NCI-H1930 (cell line): ENCODE measurements at regions not wholly inside any gene's neighbourhood (a gene's known extent, or its start where the extent isn't known, plus 50 kb on each side); places are given as distances from the start of the nearest gene placed in this dataset.
"Not testable (repeated sequence)": the region's sequence is repeated elsewhere in the genome, so short reads cannot be mapped to it uniquely, and the experiment has no call there.

Experiments
- DNase-seq, 2 experiments: peaks; one replicate each; lab custom pipeline; 2025; lab: John Stamatoyannopoulos, UW

GRCh38 chr21:25240974-25241373 is 366.3 kb downstream of the MRPL39 start:
- DNase-seq: no peak

GRCh38 chr21:25234857-25235801 is 372.2 kb downstream of the MRPL39 start:
- DNase-seq: no peak

- DNase-seq: no peak
Observed at GRCh38 chr21:25220954-25221353, 386.3 kb downstream of the MRPL39 start.

- no peak for DNase-seq
Observed at GRCh38 chr21:25220169-25220568, 387.1 kb downstream of the MRPL39 start.

GRCh38 chr21:25215698-25216384 is 391.4 kb downstream of the MRPL39 start:
- no peak for DNase-seq

GRCh38 chr21:25214676-25215075 is 392.6 kb downstream of the MRPL39 start:
- DNase-seq: no peak

- DNase-seq: no peak
Observed at GRCh38 chr21:25199944-25200343, 407.3 kb downstream of the MRPL39 start.

GRCh38 chr21:25191141-25191540 is 416.1 kb downstream of the MRPL39 start:
- no peak for DNase-seq

- DNase-seq: no peak
Observed at GRCh38 chr21:25189497-25189896, 417.8 kb downstream of the MRPL39 start.

- no peak for DNase-seq
Observed at GRCh38 chr21:25188677-25189079, 418.6 kb downstream of the MRPL39 start.

- DNase-seq: no peak
Observed at GRCh38 chr21:25186273-25186672, 421.0 kb downstream of the MRPL39 start.

DNA sequence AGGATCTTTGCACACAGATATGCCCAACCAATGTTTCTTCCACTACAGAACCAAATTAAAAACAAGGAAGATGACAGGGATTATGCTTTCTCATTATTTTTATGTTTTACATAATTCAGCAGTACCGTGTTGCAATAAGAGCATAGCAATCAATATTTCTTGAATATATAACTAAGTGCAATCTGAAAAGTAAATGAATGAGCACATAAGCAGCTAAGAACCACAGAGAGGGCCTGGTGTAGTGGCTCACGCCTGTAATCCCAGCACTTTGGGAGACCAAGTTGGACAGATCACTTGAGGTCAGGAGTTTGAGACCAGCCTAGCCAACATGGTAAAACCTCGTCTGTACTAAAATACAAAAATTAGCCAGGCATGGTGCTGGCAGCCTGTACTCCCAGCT is 423.7 kb downstream of the MRPL39 start:
- no peak for DNase-seq

GRCh38 chr21:25181690-25182089 is 425.6 kb downstream of the MRPL39 start:
- DNase-seq: not testable (repeated sequence)

GRCh38 chr21:25179116-25179515 is 428.2 kb downstream of the MRPL39 start:
- DNase-seq: no peak

- DNase-seq: no peak
Observed at GRCh38 chr21:25176637-25177412, 430.5 kb downstream of the MRPL39 start.

GRCh38 chr21:25175938-25176337 is 431.3 kb downstream of the MRPL39 start:
- DNase-seq: no peak

DNA sequence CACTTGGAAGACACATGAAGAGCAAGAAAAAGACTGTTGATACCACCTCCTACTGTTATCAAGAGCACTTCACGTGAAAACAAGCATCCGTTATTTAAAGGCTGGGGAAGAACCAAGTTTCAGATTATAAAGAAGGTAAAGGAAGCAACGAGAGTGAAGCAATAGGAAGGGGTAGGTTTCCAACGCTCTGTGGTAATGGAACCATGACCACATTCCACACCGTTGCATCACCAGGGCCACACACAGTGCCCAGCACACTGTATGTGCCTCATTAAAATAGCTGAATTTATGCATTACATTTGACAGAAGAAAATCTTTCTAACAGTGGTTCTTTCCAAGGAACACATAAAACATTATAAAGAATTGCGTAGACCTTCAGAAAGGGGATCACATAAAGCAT is 435.8 kb downstream of the MRPL39 start:
- DNase-seq: no peak

GRCh38 chr21:25170681-25171080 is 436.6 kb downstream of the MRPL39 start:
- DNase-seq: no peak

DNA sequence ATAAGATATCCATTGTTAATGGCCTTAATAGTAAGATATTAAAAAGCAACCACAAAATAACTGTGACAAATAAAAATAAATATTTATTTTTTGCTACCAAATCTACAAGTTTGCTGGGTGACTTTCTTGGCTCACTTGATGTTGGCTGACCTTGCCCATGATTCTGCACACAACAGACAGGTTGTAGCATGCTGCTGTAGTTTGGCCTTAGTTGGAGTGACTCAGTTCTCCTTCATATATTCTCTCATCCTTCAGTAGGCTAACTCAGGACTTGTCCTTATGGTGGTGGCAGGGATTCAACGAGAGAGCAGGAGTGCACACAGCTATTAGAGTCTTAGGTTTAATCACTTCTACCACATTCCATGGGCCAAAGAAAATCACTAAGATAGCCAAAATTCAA is 437.9 kb downstream of the MRPL39 start:
- no peak for DNase-seq

- not testable (repeated sequence) for DNase-seq
Observed at GRCh38 chr21:25166904-25167303, 440.4 kb downstream of the MRPL39 start.

DNA sequence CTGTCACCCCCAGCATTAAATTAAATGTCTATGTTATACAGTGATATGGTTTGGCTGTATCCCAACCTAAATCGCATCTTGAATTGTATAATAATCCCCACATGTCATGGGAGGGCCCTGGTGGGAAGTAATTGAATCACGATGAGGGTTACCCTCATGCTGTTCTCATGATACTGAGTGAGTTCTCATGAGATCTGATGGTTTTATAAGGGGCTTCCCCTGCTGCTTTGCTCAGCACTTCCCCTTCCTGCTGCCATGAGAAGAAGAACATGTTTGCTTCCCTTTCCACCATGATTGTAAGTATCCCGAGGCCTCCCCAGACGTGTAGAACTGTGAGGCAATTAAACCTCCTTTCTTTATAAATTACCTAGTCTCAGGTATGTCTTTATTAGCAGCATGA is 445.7 kb downstream of the MRPL39 start:
- DNase-seq: no peak

DNA sequence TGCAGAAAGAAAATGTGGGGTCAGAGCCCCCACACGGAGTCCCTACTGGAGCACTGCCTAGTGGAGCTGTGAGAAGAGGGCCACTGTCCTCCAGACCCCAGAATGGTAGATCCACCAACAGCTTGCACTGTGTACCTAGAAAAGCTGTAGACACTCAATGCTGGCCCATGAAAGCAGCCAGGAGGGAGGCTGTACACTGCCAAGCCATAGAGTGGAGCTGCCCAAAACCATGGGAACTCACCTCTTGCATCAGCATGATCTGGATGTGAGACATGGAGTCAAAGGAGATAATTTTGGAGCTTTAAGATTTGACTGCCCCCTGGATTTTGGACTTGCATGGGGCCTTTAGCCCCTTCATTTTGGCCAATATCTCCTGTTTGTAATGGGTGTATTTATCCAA is 452.3 kb downstream of the MRPL39 start:
- DNase-seq: not testable (repeated sequence)
